SK-N-SH treated with all-trans-retinoic acid at 6 μM for 48 hours (cell line): ENCODE measurements at regions not wholly inside any gene's neighbourhood (a gene's known extent, or its start where the extent isn't known, plus 50 kb on each side); places are given as distances from the start of the nearest gene placed in this dataset.

Experiments
- ARNTL ChIP-seq: fragments of 450-650 bp; formaldehyde crosslinking; IDR thresholded peaks from 2 replicates; pipeline ENCODE4 v1.5.0; 2020; ENCODE audit warnings: low read depth, mild to moderate bottlenecking, moderate library complexity, borderline replicate concordance
- CSDC2 ChIP-seq: fragments of 250-450 bp; sonication (Bioruptor Pico); IDR thresholded peaks from 2 replicates; pipeline ENCODE4 v1.5.0; 2020; ENCODE audit warnings: mild to moderate bottlenecking, moderate library complexity
- ISL1 ChIP-seq: fragments of 250-450 bp; sonication (Bioruptor Pico); IDR thresholded peaks from 2 replicates; pipeline ENCODE4 v2.1.2; 2022; ENCODE audit warnings: mild to moderate bottlenecking, moderate library complexity
- PATZ1 ChIP-seq: fragments of 250-450 bp; sonication (Bioruptor Pico); IDR thresholded peaks from 2 replicates; pipeline ENCODE4 v1.8.0; 2020; ENCODE audit warnings: mild to moderate bottlenecking, moderate library complexity, borderline replicate concordance
- RARB ChIP-seq: fragments of 250-450 bp; sonication (Bioruptor Pico); IDR thresholded peaks from 2 replicates; pipeline ENCODE4 v1.8.0; 2021; ENCODE audit warnings: mild to moderate bottlenecking, moderate library complexity
- TCF4 ChIP-seq: fragments of 250-450 bp; sonication (Bioruptor Pico); IDR thresholded peaks from 2 replicates; pipeline ENCODE4 v1.8.0; 2021; ENCODE audit warnings: mild to moderate bottlenecking, moderate library complexity, borderline replicate concordance
- TOX ChIP-seq: fragments of 250-450 bp; sonication (Bioruptor Pico); IDR thresholded peaks from 2 replicates; pipeline ENCODE4 v1.8.0; 2021; ENCODE audit warnings: mild to moderate bottlenecking, moderate library complexity, borderline replicate concordance
- TSHZ2 ChIP-seq: fragments of 250-450 bp; sonication (Bioruptor Pico); IDR thresholded peaks from 2 replicates; pipeline ENCODE4 v1.5.0; 2020; ENCODE audit warnings: mild to moderate bottlenecking, moderate library complexity
- ZC3H10 ChIP-seq: fragments of 250-450 bp; sonication (Bioruptor Pico); IDR thresholded peaks from 2 replicates; pipeline ENCODE4 v1.5.1; 2021; ENCODE audit warnings: mild to moderate bottlenecking, moderate library complexity
- ZFP3 ChIP-seq: fragments of 250-450 bp; sonication (Bioruptor Pico); IDR thresholded peaks from 2 replicates; pipeline ENCODE4 v1.5.0; 2020; ENCODE audit warnings: mild to moderate bottlenecking, moderate library complexity
- ZFP30 ChIP-seq: fragments of 450-650 bp; formaldehyde crosslinking; IDR thresholded peaks from 2 replicates; pipeline ENCODE4 v1.5.0; 2022; ENCODE audit warnings: mild to moderate bottlenecking, moderate library complexity
- ZNF565 ChIP-seq: fragments of 450-650 bp; formaldehyde crosslinking; conservative IDR thresholded peaks from 2 replicates; pipeline ENCODE4 v1.5.0; 2020; ENCODE audit warnings: low read depth, mild to moderate bottlenecking, moderate library complexity
- ZNF70 ChIP-seq: fragments of 450-650 bp; formaldehyde crosslinking; IDR thresholded peaks from 2 replicates; pipeline ENCODE4 v1.5.0; 2020; ENCODE audit warnings: mild to moderate bottlenecking, moderate library complexity
- TF ChIP-seq, protein P1 (sequence below): fragments of 250-450 bp; sonication (Bioruptor Pico); IDR thresholded peaks from 2 replicates; pipeline ENCODE4 v1.5.1; 2020; ENCODE audit warnings: low read depth, mild to moderate bottlenecking, moderate library complexity

GRCh38 chr3:130821806-130822205 lies 72.1 kb upstream of the ATP2C1 start:
- TF ChIP-seq PATZ1 (CRISPR knock-in tag) = no peak
- TF ChIP-seq ARNTL (CRISPR knock-in tag) = no peak
- TF ChIP-seq TOX = no peak
- TF ChIP-seq TCF4 (CRISPR knock-in tag) = no peak
- TF ChIP-seq ZFP30 = no peak
- no peak for TF ChIP-seq ZNF70 (CRISPR knock-in tag)
- no peak for TF ChIP-seq RARB
- no peak for TF ChIP-seq ZNF565 (CRISPR knock-in tag)
- TF ChIP-seq, protein P1, sequence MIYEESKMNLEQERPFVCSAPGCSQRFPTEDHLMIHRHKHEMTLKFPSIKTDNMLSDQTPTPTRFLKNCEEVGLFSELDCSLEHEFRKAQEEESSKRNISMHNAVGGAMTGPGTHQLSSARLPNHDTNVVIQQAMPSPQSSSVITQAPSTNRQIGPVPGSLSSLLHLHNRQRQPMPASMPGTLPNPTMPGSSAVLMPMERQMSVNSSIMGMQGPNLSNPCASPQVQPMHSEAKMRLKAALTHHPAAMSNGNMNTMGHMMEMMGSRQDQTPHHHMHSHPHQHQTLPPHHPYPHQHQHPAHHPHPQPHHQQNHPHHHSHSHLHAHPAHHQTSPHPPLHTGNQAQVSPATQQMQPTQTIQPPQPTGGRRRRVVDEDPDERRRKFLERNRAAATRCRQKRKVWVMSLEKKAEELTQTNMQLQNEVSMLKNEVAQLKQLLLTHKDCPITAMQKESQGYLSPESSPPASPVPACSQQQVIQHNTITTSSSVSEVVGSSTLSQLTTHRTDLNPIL = no peak
- no peak for TF ChIP-seq ZC3H10 (CRISPR knock-in tag)
- no peak for TF ChIP-seq CSDC2
- no peak for TF ChIP-seq ISL1 (CRISPR knock-in tag)
- TF ChIP-seq ZFP3 (CRISPR knock-in tag) = no peak
- no peak for TF ChIP-seq TSHZ2 (CRISPR knock-in tag)
